ENCODE measurements at regions not wholly inside any gene's neighbourhood (a gene's known extent, or its start where the extent isn't known, plus 50 kb on each side); places are given as distances from the start of the nearest gene placed in this dataset.

DNA sequence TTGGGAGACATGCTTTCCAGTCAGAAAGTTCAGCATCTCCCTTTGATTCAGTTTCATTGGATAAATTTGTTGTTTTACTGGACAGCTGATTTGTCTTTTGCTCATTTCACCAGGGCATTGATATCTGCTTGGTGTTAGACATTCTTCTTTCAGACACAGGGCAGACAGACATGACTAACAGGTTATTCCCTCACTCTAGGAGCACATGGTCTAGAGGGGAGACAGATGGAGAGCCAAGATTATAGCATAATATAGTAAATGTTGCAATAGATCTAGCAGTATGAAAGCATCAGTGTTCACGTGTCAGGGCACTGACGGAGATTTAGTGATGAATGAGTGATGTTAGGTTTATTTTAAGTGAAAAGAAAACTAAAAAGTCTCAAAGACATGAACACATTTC lies 187.0 kb upstream of the CYRIA start:
- no peaks in the 10 kb centered on the region for H3K36me3 Mint-ChIP-seq (ENCODE audit: low read depth)
- H3K27ac Mint-ChIP-seq, result no peak overlapping the region
- H3K9me3 Mint-ChIP-seq, result no peaks in the 10 kb centered on the region
- no peaks in the 10 kb centered on the region for H3K27me3 Mint-ChIP-seq (ENCODE audit: low read depth)
- H3K4me3 Mint-ChIP-seq, result no peak overlapping the region
- H3K4me1 Mint-ChIP-seq (ENCODE audit: low read depth), result no peaks in the 10 kb centered on the region

DNA sequence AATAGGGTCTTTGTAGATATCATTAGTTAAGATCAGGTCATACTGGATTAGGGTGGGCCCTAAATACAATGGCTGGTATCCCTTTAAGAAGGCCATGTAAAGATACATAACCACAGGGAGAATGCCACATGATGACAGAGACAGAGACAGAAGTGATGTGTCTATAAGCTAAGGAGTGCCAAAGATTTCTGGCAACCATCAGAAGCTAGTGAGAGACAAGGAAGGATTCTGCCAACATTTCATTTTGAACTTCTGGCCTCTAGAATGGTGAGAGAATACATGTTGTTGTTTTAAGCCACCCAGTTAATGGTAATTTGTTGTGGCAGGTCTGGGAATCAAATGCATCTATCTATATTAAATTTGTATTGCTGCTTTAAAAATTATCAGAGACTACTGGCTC lies 185.5 kb upstream of the CYRIA start:
- H3K27me3 Mint-ChIP-seq (ENCODE audit: low read depth), result no peaks in the 10 kb centered on the region
- no peaks in the 10 kb centered on the region for H3K9me3 Mint-ChIP-seq
- no peaks in the 10 kb centered on the region for H3K36me3 Mint-ChIP-seq (ENCODE audit: low read depth)
- H3K4me1 Mint-ChIP-seq (ENCODE audit: low read depth), result no peaks in the 10 kb centered on the region
- H3K4me3 Mint-ChIP-seq, result no peak overlapping the region
- H3K27ac Mint-ChIP-seq, result no peak overlapping the region

DNA sequence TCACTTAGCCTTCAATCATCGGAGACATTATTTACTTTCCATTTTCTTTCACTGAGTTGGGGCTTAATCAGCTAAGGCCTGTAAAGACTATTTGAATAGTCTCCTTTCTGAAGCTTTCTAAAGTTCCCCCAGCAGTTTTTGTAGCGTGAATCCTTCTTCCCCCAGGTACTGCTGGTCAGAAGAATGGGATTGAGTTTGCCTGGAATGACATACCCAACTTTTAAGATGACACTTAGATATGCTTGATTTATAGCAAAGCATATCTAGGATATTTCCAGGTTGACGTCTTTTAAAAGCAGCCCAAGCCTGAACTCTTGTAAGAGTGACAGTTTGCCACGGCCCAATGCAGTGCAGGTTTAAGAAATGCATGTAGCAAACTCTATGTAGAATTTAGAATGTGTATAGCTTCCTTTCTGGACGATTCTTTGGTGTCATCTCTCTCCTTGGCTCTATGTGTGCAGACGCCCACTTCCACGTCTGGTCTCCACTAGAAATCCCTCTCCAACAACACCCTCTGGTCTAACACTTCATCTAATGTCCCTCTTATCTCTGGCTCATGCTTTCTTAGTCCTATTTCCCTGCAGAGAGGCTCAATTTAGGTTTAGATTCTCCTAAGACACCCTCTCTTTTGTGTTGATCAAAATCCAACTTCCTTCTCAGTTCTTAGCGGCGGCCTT lies 175.0 kb upstream of the CYRIA start:
- Mint-ChIP-seq H3K4me1 (ENCODE audit: low read depth) (no peaks in the 10 kb centered on the region), H3K27ac (no peak overlapping the region), H3K9me3 (no peaks in the 10 kb centered on the region), H3K36me3 (ENCODE audit: low read depth) (no peaks in the 10 kb centered on the region), H3K4me3 (no peak overlapping the region), H3K27me3 (ENCODE audit: low read depth) (no peaks in the 10 kb centered on the region)

GRCh38 chr2:16832910-16833309 lies 167.3 kb upstream of the CYRIA start:
- H3K4me3 Mint-ChIP-seq, result no peak overlapping the region
- H3K9me3 Mint-ChIP-seq, result no peaks in the 10 kb centered on the region
- H3K36me3 Mint-ChIP-seq (ENCODE audit: low read depth), result no peaks in the 10 kb centered on the region
- H3K4me1 Mint-ChIP-seq (ENCODE audit: low read depth), result peaks cover 5% of the 10 kb centered on the region
- H3K27me3 Mint-ChIP-seq (ENCODE audit: low read depth), result no peaks in the 10 kb centered on the region
- H3K27ac Mint-ChIP-seq, result no peak overlapping the region

DNA sequence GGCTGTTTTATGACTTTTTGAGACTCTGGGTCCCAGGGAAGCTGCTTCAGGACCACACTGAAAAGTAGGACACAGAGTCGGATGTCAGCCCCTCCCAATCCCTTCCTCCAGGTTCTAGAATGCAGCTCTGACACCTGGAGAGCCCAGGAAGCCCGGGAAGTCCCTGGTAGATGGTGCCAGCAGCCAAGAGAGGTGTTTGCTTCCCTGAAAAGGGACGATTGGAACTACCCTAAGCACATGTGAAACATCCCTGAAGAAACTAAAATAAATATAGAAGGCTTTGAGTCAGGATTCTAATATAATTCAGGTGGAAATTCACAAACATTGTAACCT lies 163.2 kb upstream of the CYRIA start:
- Mint-ChIP-seq H3K9me3 (no peaks in the 10 kb centered on the region), H3K27me3 (ENCODE audit: low read depth) (peaks cover 4% of the 10 kb centered on the region), H3K4me1 (ENCODE audit: low read depth) (peaks cover 5% of the 10 kb centered on the region), H3K27ac (no peak overlapping the region), H3K4me3 (no peak overlapping the region), H3K36me3 (ENCODE audit: low read depth) (no peaks in the 10 kb centered on the region)

DNA sequence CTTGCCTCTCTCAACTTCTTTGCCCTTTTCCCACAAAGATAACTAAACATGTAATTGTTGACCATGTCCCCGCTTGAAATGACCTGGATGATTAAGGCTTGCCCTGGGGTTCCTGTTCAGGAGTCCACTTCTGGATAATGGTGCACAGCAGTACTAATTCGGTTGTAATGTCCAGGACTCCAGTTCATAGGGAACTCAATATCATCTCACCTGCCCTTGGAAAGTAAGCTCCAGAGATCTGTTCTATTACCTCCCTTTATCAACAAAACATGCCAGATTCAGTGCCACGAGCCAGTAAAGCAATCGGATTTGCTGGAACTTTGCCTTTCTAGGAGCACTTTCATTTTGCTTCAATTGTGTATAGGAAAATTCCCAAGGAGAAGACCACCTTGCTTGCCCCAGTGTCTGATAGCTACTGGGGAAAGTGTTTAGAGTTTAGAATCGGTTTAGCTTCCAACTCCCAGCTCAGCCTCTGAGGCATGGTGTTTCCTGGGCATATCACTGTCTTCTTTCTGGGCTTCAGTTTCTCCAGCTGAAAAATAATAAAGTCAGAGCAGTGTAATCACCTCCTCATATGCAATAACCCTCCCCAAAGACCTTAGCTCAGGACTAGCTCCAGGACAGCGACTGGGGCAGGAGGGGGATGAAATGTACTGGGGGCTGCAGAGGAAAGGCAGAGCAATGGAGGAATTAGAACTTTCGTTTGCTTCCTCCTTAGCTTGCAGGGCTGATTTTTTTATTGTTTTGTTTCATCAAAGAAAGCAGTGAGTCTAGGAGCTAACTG lies 162.6 kb upstream of the CYRIA start:
- peaks cover 4% of the 10 kb centered on the region for H3K27me3 Mint-ChIP-seq (ENCODE audit: low read depth)
- H3K4me3 Mint-ChIP-seq, result no peak overlapping the region
- H3K36me3 Mint-ChIP-seq (ENCODE audit: low read depth), result no peaks in the 10 kb centered on the region

DNA sequence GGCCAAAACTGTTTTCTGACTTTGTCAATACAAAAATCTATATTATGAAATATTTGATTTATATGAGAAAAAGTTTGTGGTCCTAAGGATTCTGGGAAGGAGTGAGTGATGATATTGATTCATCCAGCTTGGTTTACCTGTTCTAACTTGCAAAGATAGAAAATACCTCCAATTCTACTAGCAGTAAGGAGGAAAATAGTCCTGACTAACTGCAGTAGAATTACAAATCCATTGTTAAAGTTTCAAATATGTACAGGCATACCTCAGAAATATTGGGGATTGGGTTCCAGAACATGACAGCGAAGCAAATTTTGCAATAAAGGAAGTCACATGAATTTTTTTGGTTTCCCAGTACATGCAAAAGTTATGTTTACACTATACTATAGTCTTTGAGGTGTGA lies 158.8 kb upstream of the CYRIA start:
- Mint-ChIP-seq H3K27ac (no peak overlapping the region), H3K4me3 (no peak overlapping the region), H3K4me1 (ENCODE audit: low read depth) (no peaks in the 10 kb centered on the region), H3K36me3 (ENCODE audit: low read depth) (no peaks in the 10 kb centered on the region), H3K27me3 (ENCODE audit: low read depth) (peaks cover 4% of the 10 kb centered on the region), H3K9me3 (no peaks in the 10 kb centered on the region)

More for the DNA sequence above, 162.6 kb upstream of the CYRIA start:
- peaks cover 5% of the 10 kb centered on the region for H3K4me1 Mint-ChIP-seq (ENCODE audit: low read depth)
- H3K27ac Mint-ChIP-seq, result no peak overlapping the region
- no peaks in the 10 kb centered on the region for H3K9me3 Mint-ChIP-seq

DNA sequence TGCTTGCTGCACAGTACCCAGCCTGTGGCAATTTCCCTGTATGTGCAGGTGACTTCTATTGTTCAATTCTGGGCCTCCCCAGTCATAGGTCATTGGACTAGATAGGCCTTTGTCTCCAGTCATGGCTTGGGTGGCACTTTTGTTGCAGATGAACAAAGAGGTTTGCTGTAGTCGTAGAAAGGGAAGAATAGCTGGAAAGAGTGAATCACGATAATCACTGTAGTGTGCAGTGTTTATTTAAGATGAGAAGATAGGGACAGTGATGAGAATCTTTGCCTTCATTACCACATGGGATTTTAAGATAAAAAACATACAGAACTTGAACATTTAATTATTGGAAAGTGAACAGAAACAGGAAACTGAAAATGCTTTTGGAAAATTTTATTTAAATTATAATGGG lies 156.1 kb upstream of the CYRIA start:
- Mint-ChIP-seq H3K36me3 (ENCODE audit: low read depth) (no peaks in the 10 kb centered on the region), H3K27me3 (ENCODE audit: low read depth) (peaks cover 4% of the 10 kb centered on the region), H3K4me1 (ENCODE audit: low read depth) (no peaks in the 10 kb centered on the region), H3K27ac (no peak overlapping the region), H3K4me3 (no peak overlapping the region), H3K9me3 (no peaks in the 10 kb centered on the region)

DNA sequence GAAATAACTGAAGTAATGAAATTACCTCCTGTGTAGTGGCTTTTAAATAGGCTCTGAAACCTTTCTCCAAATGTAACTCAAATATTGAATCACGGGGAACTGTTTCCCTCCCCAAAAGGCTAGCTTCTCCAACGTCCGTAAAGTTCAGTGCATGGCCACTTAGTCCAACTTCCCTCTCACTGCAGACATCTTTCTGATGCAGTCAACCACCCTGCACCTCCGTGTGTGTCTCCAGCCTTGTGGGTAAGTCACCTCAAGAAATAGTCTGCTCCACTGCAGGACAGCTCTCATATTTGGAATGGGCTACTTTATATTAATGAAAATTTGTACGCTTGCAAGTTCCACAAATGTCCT lies 152.5 kb upstream of the CYRIA start:
- Mint-ChIP-seq H3K27ac (no peak overlapping the region), H3K36me3 (ENCODE audit: low read depth) (no peaks in the 10 kb centered on the region), H3K27me3 (ENCODE audit: low read depth) (no peaks in the 10 kb centered on the region), H3K4me3 (no peak overlapping the region), H3K9me3 (no peaks in the 10 kb centered on the region), H3K4me1 (ENCODE audit: low read depth) (no peaks in the 10 kb centered on the region)

GRCh38 chr2:16817305-16818202 lies 151.9 kb upstream of the CYRIA start:
- Mint-ChIP-seq H3K9me3 (no peaks in the 10 kb centered on the region), H3K27me3 (ENCODE audit: low read depth) (no peaks in the 10 kb centered on the region), H3K27ac (no peak overlapping the region), H3K4me1 (ENCODE audit: low read depth) (no peaks in the 10 kb centered on the region), H3K36me3 (ENCODE audit: low read depth) (no peaks in the 10 kb centered on the region), H3K4me3 (no peak overlapping the region)

- Mint-ChIP-seq H3K9me3 (no peaks in the 10 kb centered on the region), H3K27me3 (ENCODE audit: low read depth) (no peaks in the 10 kb centered on the region), H3K27ac (no peak overlapping the region), H3K4me3 (no peak overlapping the region), H3K4me1 (ENCODE audit: low read depth) (no peaks in the 10 kb centered on the region), H3K36me3 (ENCODE audit: low read depth) (no peaks in the 10 kb centered on the region)
These were observed 150.9 kb upstream of the CYRIA start for GRCh38 chr2:16816522-16816921.

DNA sequence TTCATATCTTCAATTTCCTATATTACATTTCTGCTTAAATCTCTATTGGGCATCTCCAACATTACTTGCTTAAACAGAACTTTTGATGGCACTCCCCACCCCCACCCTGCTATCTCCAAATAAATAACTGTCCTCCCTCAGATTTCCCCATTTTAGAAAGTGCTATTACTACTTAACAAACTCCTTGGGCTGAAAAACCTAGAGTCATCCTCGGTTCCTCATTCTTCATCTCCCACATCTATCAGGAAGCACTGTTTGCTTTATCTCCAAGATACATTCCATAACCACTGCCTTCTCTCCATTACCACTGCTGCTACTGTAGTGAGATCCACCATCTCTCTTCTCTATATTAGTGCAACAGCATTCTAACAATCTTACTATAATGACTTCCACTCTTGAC lies 150.4 kb upstream of the CYRIA start:
- Mint-ChIP-seq H3K27ac (no peak overlapping the region), H3K4me3 (no peak overlapping the region), H3K9me3 (no peaks in the 10 kb centered on the region), H3K4me1 (ENCODE audit: low read depth) (no peaks in the 10 kb centered on the region), H3K36me3 (ENCODE audit: low read depth) (no peaks in the 10 kb centered on the region), H3K27me3 (ENCODE audit: low read depth) (no peaks in the 10 kb centered on the region)

DNA sequence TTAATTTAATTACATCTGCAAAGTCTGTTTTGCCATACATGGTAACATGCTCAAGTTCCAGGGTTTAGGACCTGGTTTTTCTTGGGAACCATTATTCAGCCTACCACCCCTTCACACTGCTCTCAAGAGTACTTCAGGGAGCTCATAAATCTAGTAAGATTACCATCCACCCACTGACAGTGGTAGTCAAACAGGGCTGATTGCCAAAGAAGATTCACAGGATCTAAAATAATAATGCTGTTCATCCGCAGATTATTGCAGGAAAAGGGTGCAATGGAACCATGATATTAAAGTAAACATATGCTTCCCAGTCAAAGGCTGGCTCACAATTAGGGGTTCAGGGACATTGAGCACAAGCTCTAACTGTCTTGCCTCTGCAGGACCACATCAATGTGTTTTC lies 148.0 kb upstream of the CYRIA start:
- Mint-ChIP-seq H3K27me3 (ENCODE audit: low read depth) (no peaks in the 10 kb centered on the region), H3K9me3 (no peaks in the 10 kb centered on the region)

GRCh38 chr2:16798472-16798871 lies 132.8 kb upstream of the CYRIA start:
- no peaks in the 10 kb centered on the region for H3K9me3 Mint-ChIP-seq
- no peaks in the 10 kb centered on the region for H3K27me3 Mint-ChIP-seq (ENCODE audit: low read depth)
- H3K27ac Mint-ChIP-seq, result no peak overlapping the region
- H3K4me1 Mint-ChIP-seq (ENCODE audit: low read depth), result no peaks in the 10 kb centered on the region
- H3K36me3 Mint-ChIP-seq (ENCODE audit: low read depth), result no peaks in the 10 kb centered on the region
- H3K4me3 Mint-ChIP-seq, result no peak overlapping the region

More for the DNA sequence above, 148.0 kb upstream of the CYRIA start:
- Mint-ChIP-seq H3K27ac (no peak overlapping the region), H3K4me3 (no peak overlapping the region), H3K4me1 (ENCODE audit: low read depth) (no peaks in the 10 kb centered on the region), H3K36me3 (ENCODE audit: low read depth) (no peaks in the 10 kb centered on the region)

- no peaks in the 10 kb centered on the region for H3K4me1 Mint-ChIP-seq (ENCODE audit: low read depth)
- H3K27ac Mint-ChIP-seq, result no peak overlapping the region
- H3K9me3 Mint-ChIP-seq, result no peaks in the 10 kb centered on the region
- H3K36me3 Mint-ChIP-seq (ENCODE audit: low read depth), result no peaks in the 10 kb centered on the region
- no peaks in the 10 kb centered on the region for H3K27me3 Mint-ChIP-seq (ENCODE audit: low read depth)
- H3K4me3 Mint-ChIP-seq, result no peak overlapping the region
These were observed 125.9 kb upstream of the CYRIA start for GRCh38 chr2:16791496-16791895.
